ENCODE measurements at regions not wholly inside any gene's neighbourhood (a gene's known extent, or its start where the extent isn't known, plus 50 kb on each side); places are given as distances from the start of the nearest gene placed in this dataset.

DNA sequence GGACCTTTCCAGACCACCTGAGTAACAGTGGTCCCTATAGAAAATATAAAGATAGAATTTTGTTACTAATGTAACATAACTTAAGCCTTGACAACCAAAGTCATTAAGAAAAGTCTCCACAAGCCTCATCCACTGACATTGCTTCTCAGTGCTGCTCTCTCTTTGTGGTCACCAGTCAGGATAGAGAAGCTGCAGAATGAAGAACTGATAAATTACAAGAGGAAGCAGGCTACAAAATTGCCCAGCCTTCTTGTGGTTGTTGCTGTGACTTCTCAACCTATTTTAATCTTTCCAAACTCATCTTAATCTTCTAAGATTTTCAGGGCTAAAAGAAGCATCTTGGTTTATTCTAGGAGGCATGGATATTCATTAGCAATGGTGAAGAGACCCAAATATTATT, 343.8 kb downstream of the MZT1 start:
- Histone ChIP-seq H3K4me1 (ENCODE audit: insufficient read depth, low read length, poor library complexity, severe bottlenecking) (no peaks in the 10 kb centered on the region), H3K4me3 (ENCODE audit: low read depth, low read length, poor library complexity, severe bottlenecking) (no peak overlapping the region), H3K27ac (ENCODE audit: low read depth, low read length, poor library complexity, severe bottlenecking) (no peak overlapping the region), H3K27me3 (replicated peaks; ENCODE audit: insufficient read depth, low read depth, low read length, poor library complexity) (no peaks in the 10 kb centered on the region), H3K36me3 (ENCODE audit: insufficient read depth, low read length, poor library complexity, severe bottlenecking) (no peaks in the 10 kb centered on the region), H3K9me3 (ENCODE audit: low read depth, low read length, poor library complexity, severe bottlenecking) (no peaks in the 10 kb centered on the region)
- no peak for DNase-seq (ENCODE audit: low spot score)
- CTCF ChIA-PET, result no interaction called here
- BruUV-seq (replicated peaks), result no TSS peak
- TF ChIP-seq, protein P1, sequence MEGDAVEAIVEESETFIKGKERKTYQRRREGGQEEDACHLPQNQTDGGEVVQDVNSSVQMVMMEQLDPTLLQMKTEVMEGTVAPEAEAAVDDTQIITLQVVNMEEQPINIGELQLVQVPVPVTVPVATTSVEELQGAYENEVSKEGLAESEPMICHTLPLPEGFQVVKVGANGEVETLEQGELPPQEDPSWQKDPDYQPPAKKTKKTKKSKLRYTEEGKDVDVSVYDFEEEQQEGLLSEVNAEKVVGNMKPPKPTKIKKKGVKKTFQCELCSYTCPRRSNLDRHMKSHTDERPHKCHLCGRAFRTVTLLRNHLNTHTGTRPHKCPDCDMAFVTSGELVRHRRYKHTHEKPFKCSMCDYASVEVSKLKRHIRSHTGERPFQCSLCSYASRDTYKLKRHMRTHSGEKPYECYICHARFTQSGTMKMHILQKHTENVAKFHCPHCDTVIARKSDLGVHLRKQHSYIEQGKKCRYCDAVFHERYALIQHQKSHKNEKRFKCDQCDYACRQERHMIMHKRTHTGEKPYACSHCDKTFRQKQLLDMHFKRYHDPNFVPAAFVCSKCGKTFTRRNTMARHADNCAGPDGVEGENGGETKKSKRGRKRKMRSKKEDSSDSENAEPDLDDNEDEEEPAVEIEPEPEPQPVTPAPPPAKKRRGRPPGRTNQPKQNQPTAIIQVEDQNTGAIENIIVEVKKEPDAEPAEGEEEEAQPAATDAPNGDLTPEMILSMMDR (conservative IDR thresholded peaks at IDR 0.05; ENCODE audit: low read depth, low read length), result no peak
- TF ChIP-seq EZH2 (IDR thresholded peaks at IDR 0.05; ENCODE audit: borderline replicate concordance, low read depth, low read length, poor library complexity, severe bottlenecking), result no peak
- intact Hi-C loops (cut with micrococcal nuclease; ENCODE audit: unreplicated experiment), result no loop called here
- POLR2A ChIA-PET (ENCODE audit: low non-redundant PET), result no interaction called here

DNA sequence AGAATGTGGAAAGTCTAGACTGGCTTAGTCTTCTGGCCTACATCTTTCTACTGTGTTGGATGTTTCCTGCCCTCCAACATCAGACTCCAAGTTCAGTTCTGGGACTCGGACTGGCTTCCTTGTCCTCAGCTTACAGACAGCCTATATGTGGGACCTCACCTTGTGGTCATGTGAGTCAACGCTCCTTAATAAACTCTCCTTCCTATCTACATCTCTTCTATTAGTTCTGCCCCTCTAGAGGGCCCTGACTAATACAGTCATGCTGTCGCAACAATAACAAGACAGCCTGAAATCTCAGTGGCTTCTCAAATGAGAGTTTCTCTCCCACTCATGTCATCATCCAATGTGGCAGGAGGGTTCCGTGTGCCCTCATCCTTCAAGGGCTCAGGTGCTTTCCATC, 347.8 kb downstream of the MZT1 start:
- no peak for DNase-seq (ENCODE audit: low spot score)
- BruUV-seq (replicated peaks), result no TSS peak
- TF ChIP-seq, protein P1 (conservative IDR thresholded peaks at IDR 0.05; ENCODE audit: low read depth, low read length), result no peak
- TF ChIP-seq EZH2 (IDR thresholded peaks at IDR 0.05; ENCODE audit: borderline replicate concordance, low read depth, low read length, poor library complexity, severe bottlenecking), result no peak
- no peak overlapping the region for H3K27ac ChIP-seq (ENCODE audit: low read depth, low read length, poor library complexity, severe bottlenecking)
- H3K36me3 ChIP-seq (ENCODE audit: insufficient read depth, low read length, poor library complexity, severe bottlenecking), result no peaks in the 10 kb centered on the region
- intact Hi-C loops (cut with micrococcal nuclease; ENCODE audit: unreplicated experiment), result no loop called here
- H3K4me1 ChIP-seq (ENCODE audit: insufficient read depth, low read length, poor library complexity, severe bottlenecking), result no peaks in the 10 kb centered on the region
- H3K4me3 ChIP-seq (ENCODE audit: low read depth, low read length, poor library complexity, severe bottlenecking), result no peak overlapping the region
- ChIA-PET CTCF (no interaction called here), POLR2A (ENCODE audit: low non-redundant PET) (no interaction called here)
- no peaks in the 10 kb centered on the region for H3K9me3 ChIP-seq (ENCODE audit: low read depth, low read length, poor library complexity, severe bottlenecking)
- no peaks in the 10 kb centered on the region for H3K27me3 ChIP-seq (replicated peaks; ENCODE audit: insufficient read depth, low read depth, low read length, poor library complexity)

DNA sequence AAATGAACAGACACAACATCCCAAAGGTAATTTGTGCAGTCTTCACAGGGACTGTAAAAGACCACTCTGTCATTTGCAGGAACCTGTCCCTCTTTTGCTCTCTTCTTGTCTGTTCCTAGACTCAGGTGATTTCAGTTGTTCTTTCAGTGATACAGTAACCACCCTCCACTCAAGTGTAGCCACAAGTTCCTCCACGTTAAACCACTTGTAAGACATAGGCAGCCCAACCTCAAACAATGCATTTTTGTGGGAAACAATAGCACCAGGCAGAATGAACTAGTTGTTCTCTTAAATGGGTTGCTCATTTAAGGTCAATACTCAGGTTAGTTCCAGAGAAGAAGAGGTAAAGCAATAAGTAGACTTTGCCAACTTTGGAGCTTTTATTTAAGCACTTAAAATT, 359.4 kb downstream of the MZT1 start:
- Histone ChIP-seq H3K9me3 (ENCODE audit: low read depth, low read length, poor library complexity, severe bottlenecking) (no peaks in the 10 kb centered on the region), H3K27me3 (replicated peaks; ENCODE audit: insufficient read depth, low read depth, low read length, poor library complexity) (no peaks in the 10 kb centered on the region), H3K36me3 (ENCODE audit: insufficient read depth, low read length, poor library complexity, severe bottlenecking) (no peaks in the 10 kb centered on the region), H3K4me3 (ENCODE audit: low read depth, low read length, poor library complexity, severe bottlenecking) (no peak overlapping the region), H3K27ac (ENCODE audit: low read depth, low read length, poor library complexity, severe bottlenecking) (no peak overlapping the region), H3K4me1 (ENCODE audit: insufficient read depth, low read length, poor library complexity, severe bottlenecking) (no peaks in the 10 kb centered on the region)
- no peak for TF ChIP-seq EZH2 (IDR thresholded peaks at IDR 0.05; ENCODE audit: borderline replicate concordance, low read depth, low read length, poor library complexity, severe bottlenecking)
- ChIA-PET CTCF (no interaction called here), POLR2A (ENCODE audit: low non-redundant PET) (no interaction called here)
- no TSS peak for BruUV-seq (replicated peaks)
- intact Hi-C loops (cut with micrococcal nuclease; ENCODE audit: unreplicated experiment), result no loop called here
- DNase-seq (ENCODE audit: low spot score), result no peak

DNA sequence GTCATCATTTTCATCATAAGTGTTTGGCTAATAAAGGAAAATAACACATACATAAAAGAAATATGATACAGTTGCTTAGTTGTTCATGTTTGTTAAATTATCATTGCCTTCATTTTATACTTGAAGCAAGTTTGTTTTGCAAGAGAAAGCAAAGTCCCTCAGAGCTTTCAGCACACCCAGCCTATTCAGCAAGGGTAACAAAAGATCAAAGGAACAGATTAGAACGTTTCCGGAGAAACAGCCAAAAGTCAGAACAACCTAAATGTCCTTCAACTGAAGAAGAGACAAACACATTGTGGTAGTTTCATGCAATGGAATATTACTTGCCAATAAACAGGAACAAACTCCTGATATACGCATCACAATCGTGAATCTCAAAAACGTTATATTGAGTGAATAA, 380.7 kb downstream of the MZT1 start:
- Histone ChIP-seq H3K36me3 (ENCODE audit: insufficient read depth, low read length, poor library complexity, severe bottlenecking) (no peaks in the 10 kb centered on the region), H3K9me3 (ENCODE audit: low read depth, low read length, poor library complexity, severe bottlenecking) (no peaks in the 10 kb centered on the region), H3K27me3 (replicated peaks; ENCODE audit: insufficient read depth, low read depth, low read length, poor library complexity) (no peaks in the 10 kb centered on the region), H3K4me3 (ENCODE audit: low read depth, low read length, poor library complexity, severe bottlenecking) (no peak overlapping the region), H3K27ac (ENCODE audit: low read depth, low read length, poor library complexity, severe bottlenecking) (no peak overlapping the region), H3K4me1 (ENCODE audit: insufficient read depth, low read length, poor library complexity, severe bottlenecking) (no peaks in the 10 kb centered on the region)
- no peak for DNase-seq (ENCODE audit: low spot score)
- intact Hi-C loops (cut with micrococcal nuclease; ENCODE audit: unreplicated experiment), result no loop called here
- no TSS peak for BruUV-seq (replicated peaks)
- no peak for TF ChIP-seq EZH2 (IDR thresholded peaks at IDR 0.05; ENCODE audit: borderline replicate concordance, low read depth, low read length, poor library complexity, severe bottlenecking)
- TF ChIP-seq, protein P1 (conservative IDR thresholded peaks at IDR 0.05; ENCODE audit: low read depth, low read length), result no peak
- POLR2A ChIA-PET (ENCODE audit: low non-redundant PET), result no interaction called here
- CTCF ChIA-PET, result no interaction called here
